ENCODE measurements at regions not wholly inside any gene's neighbourhood (a gene's known extent, or its start where the extent isn't known, plus 50 kb on each side); places are given as distances from the start of the nearest gene placed in this dataset.

GRCh38 chr16:35386619-35387018 lies 1927.2 kb downstream of the TP53TG3F start:
- BruUV-seq (replicated peaks), result no TSS peak
- WGBS (ENCODE audit: insufficient coverage, low coverage, missing lambda C conversion rate), result 0% methylated on average over 2 of the region's 2 CpGs
- Histone ChIP-seq H3K27ac (ENCODE audit: extremely low read depth, low read depth, low read length) (no peak overlapping the region), H3K36me3 (ENCODE audit: control insufficient read depth, insufficient read depth, low read length) (no peaks in the 10 kb centered on the region), H3K9me3 (replicated peaks; ENCODE audit: control insufficient read depth, insufficient read depth, low read depth, low read length) (no peaks in the 10 kb centered on the region), H3K4me2 (ENCODE audit: insufficient read depth, low read length) (no peak overlapping the region), H3K9ac (ENCODE audit: insufficient read depth in 1 of 2, low read depth in 2 of 2, low read length in 2 of 2) (no peak overlapping the region), H2AFZ (ENCODE audit: low read depth, low read length) (no peak overlapping the region), H3K79me2 (ENCODE audit: control insufficient read depth, insufficient read depth, low read length) (no peaks in the 10 kb centered on the region), H3K4me1 (replicated peaks in 1 of 2; ENCODE audit: control insufficient read depth in 2 of 2, insufficient read depth in 2 of 2, low read length in 2 of 2) (no peaks in the 10 kb centered on the region), H4K20me1 (replicated peaks; ENCODE audit: control insufficient read depth, insufficient read depth, low read length) (no peaks in the 10 kb centered on the region), H3K4me3 (no peak overlapping the region), H3K9me1 (ENCODE audit: control insufficient read depth, insufficient read depth, low read length) (no peaks in the 10 kb centered on the region), H3K27me3 (ENCODE audit: control insufficient read depth in 2 of 2, insufficient read depth in 2 of 2, low read length in 2 of 2) (no peaks in the 10 kb centered on the region)
- ATAC-seq, result no peak
- DNase-seq (ENCODE audit: extremely low read depth in 1 of 4, low spot score in 3 of 4), result no peak
- FAIRE-seq, result no peak
- in situ Hi-C loops (cut with MboI), result no loop called here
- ChIA-PET CTCF (ENCODE audit: low intra/inter-chr PET ratio) (no interaction called here), POLR2A (no interaction called here)
- TF ChIP-seq, protein P1, sequence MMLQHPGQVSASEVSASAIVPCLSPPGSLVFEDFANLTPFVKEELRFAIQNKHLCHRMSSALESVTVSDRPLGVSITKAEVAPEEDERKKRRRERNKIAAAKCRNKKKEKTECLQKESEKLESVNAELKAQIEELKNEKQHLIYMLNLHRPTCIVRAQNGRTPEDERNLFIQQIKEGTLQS (IDR thresholded peaks at IDR 0.05), result peak; percentile 25; the same call in 1 of the 2 replicates
- TF ChIP-seq, protein P1 (CRISPR knock-in tag; conservative IDR thresholded peaks at IDR 0.05), result no peak
- TF ChIP-seq SMARCA5 (IDR thresholded peaks at IDR 0.05) (no peak), ATF1 (CRISPR knock-in tag; IDR thresholded peaks at IDR 0.05) (no peak), ATF1 (tag; IDR thresholded peaks at IDR 0.05) (peak; percentile 79)
- intact Hi-C loops (cut with micrococcal nuclease), result no loop called here

DNA sequence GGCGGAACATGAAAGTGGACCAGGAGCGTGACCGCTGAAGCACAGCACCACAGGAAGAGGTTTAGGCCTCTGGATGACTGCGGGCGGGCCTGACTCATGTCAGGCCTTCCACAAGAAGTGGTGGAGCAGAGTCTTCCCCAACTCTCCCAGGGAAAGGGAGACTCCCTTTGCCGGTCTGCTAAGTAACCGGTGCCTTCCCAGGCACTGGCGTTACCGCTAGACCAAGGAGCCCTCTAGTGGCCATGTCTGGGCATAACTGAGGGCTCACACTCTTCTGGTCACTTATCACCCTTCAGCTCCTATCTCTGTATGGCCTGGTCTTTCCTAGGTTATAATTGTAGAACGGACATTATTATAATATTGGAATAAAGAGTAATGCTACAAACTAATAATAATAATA lies 1931.9 kb downstream of the TP53TG3F start:
- no TSS peak for BruUV-seq (replicated peaks)
- Histone ChIP-seq H3K4me3 (no peak overlapping the region), H3K9me1 (ENCODE audit: control insufficient read depth, insufficient read depth, low read length) (no peaks in the 10 kb centered on the region), H3K27ac (ENCODE audit: extremely low read depth, low read depth, low read length) (no peak overlapping the region), H3K4me2 (ENCODE audit: insufficient read depth, low read length) (no peak overlapping the region), H3K36me3 (ENCODE audit: control insufficient read depth, insufficient read depth, low read length) (no peaks in the 10 kb centered on the region), H3K27me3 (ENCODE audit: control insufficient read depth in 2 of 2, insufficient read depth in 2 of 2, low read length in 2 of 2) (no peaks in the 10 kb centered on the region), H3K79me2 (ENCODE audit: control insufficient read depth, insufficient read depth, low read length) (no peaks in the 10 kb centered on the region), H2AFZ (ENCODE audit: low read depth, low read length) (no peak overlapping the region), H4K20me1 (replicated peaks; ENCODE audit: control insufficient read depth, insufficient read depth, low read length) (no peaks in the 10 kb centered on the region), H3K9ac (ENCODE audit: insufficient read depth in 1 of 2, low read depth in 2 of 2, low read length in 2 of 2) (no peak overlapping the region), H3K9me3 (replicated peaks; ENCODE audit: control insufficient read depth, insufficient read depth, low read depth, low read length) (no peaks in the 10 kb centered on the region), H3K4me1 (replicated peaks in 1 of 2; ENCODE audit: control insufficient read depth in 2 of 2, insufficient read depth in 2 of 2, low read length in 2 of 2) (no peaks in the 10 kb centered on the region)
- FAIRE-seq (peak; percentile 67), DNase-seq (ENCODE audit: extremely low read depth in 1 of 4, low spot score in 3 of 4) (peak in 2 of 4 experiments; percentile 19 to 64), ATAC-seq (peak; percentile 71)
- intact Hi-C loops (cut with micrococcal nuclease) (no loop called here), in situ Hi-C loops (cut with MboI) (no loop called here)
- CTCF ChIA-PET (ENCODE audit: low intra/inter-chr PET ratio), result no interaction called here
- no peak for TF ChIP-seq SMARCA5 (IDR thresholded peaks at IDR 0.05)
- TF ChIP-seq SMC3 (conservative IDR thresholded peaks at IDR 0.05; ENCODE audit: insufficient read depth, low read depth, low read length), result peak; percentile 48; the same call in 1 of the 2 replicates
- TF ChIP-seq PML (IDR thresholded peaks at IDR 0.05; ENCODE audit: low read length), result no peak
- peak; percentile 43 to 69 (median 64); a peak in 5 of 6 replicates for TF ChIP-seq CTCF (IDR thresholded peaks at IDR 0.05 in 2 of 3, conservative IDR thresholded peaks at IDR 0.05 in 1 of 3; ENCODE audit: insufficient read depth in 2 of 3, low read depth in 1 of 3, low read length in 3 of 3)
- no peak for TF ChIP-seq DIDO1 (tag; IDR thresholded peaks at IDR 0.05; ENCODE audit: low read depth)
- peak; percentile 28 to 65; a peak in 3 of 4 replicates for TF ChIP-seq RAD21 (CRISPR knock-in tag; conservative IDR thresholded peaks at IDR 0.05 in 1 of 2, IDR thresholded peaks at IDR 0.05 in 1 of 2)
- TF ChIP-seq PHF20 (IDR thresholded peaks at IDR 0.05; ENCODE audit: partially characterized antibody), result no peak
- TF ChIP-seq PHB (CRISPR knock-in tag; IDR thresholded peaks at IDR 0.05), result no peak
- POLR2A ChIA-PET, result no interaction called here
- 17% methylated on average over 10 of the region's 10 CpGs for WGBS (ENCODE audit: insufficient coverage, low coverage, missing lambda C conversion rate)

Data from K562 (cell line).